ENCODE measurements at regions not wholly inside any gene's neighbourhood (a gene's known extent, or its start where the extent isn't known, plus 50 kb on each side); places are given as distances from the start of the nearest gene placed in this dataset.

DNA sequence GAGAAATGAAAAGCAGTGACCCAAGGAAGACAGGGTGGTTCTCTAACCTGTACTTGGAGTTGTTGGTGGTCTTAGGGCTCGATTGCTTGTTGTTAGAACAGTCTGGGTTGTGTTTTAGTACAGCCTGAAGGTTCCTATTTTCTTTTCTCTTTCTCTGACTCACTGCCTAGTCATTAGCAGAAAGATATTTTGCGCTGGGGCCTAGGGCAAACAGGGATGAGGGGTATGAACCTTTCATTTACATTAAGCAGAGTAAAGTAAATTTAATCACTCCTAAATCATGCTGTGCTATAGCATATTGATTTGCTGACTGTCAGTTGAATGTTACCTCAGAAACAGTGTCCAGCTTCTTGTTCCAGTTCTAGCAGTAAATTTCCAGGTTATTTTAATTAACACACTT lies 197.2 kb downstream of the RWDD3 start:
- no peak for DNase-seq (ENCODE audit: low spot score)

DNA sequence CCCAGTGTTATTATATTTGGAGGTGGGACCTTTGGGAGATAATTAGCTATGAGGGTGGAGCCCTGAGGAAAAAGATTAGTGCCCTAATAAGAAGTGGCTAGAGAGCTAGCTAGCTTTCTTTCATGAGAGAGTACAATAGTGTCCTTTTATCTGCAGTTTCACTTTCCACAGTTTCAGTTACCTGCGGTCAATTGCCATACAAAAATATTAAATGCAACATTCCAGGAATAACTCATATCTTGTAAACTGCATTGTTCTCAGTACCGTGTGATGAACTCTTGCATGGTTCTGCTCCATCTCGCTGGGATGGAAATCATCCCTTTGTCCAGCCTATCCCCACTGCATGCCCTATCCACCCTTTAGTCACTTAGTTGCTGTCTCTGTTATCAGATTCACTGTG lies 201.6 kb downstream of the RWDD3 start:
- DNase-seq (ENCODE audit: low spot score), result no peak

DNA sequence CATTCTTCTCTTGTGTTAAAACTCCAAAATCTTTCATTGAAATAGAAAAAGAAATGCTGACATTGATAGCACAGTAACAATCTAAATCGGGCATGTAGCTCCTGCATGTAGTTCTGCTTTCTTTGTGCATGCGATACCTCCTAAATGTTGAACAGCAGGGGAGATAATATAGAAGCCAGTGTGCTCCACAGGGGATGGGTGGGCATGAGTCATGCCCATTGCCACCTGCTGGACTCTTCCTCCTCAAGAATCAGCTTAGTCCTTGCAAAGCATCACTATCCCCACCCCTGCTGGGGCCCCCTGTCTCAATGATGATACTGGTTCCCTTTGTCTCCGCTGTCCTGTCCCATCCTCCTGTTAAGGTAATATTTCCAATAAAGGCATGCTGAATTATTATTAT lies 203.0 kb downstream of the RWDD3 start:
- no peak for DNase-seq (ENCODE audit: low spot score)

DNA sequence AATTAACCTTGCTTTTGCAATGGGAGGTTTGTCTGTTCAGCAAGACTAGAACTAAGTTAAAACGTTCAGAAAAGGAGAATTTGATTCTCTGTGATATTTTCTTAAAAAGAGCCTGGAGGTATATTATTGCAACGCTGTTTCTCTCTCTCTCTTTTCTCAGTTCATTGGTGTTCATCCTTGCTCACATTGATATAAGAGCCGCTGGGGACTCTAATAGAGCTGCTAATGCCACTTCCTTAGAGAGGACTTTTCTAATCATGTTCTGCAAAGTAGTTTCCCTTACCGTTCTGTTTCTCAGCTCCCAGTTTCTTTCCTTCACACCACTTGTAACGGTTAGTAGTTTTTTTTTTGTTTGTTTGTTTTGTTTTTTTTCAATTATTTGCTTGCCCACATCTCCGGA lies 203.8 kb downstream of the RWDD3 start:
- no peak for DNase-seq (ENCODE audit: low spot score)

DNA sequence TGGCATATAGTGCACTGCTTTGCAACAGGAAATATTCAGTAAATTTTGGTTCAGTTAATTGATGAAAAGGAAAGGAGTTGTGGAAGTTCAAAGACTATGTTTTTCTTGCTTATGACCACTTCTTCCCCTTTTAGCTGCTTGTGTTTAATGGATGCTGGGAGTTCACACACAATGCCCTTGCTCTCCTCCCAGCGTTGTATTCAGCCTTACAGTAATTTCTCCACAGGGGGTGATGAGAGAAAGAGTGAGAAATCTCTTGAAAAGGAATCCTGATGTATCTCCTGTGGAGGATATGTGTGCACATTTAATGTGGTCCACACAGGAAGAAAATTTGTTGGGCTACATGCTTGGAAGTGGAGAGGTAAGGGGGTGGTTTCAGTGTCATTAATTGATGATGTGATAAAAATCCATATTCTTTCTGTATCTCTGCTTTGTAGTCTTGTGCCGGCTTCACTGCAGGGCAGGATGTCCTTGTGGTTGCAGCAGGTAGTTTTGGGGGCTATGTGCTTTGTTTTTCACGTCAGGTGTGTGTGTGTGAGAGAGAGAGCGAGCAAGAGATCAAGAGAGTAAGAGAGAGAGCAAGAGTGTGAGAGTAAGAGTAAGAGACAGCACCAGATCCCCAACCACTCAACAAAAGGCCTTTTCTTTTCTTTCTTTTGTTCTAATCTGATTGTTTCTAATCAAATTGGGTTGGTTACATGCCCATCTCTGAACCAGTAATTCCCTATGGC lies 204.4 kb downstream of the RWDD3 start:
- no peak for DNase-seq (ENCODE audit: low spot score)

DNA sequence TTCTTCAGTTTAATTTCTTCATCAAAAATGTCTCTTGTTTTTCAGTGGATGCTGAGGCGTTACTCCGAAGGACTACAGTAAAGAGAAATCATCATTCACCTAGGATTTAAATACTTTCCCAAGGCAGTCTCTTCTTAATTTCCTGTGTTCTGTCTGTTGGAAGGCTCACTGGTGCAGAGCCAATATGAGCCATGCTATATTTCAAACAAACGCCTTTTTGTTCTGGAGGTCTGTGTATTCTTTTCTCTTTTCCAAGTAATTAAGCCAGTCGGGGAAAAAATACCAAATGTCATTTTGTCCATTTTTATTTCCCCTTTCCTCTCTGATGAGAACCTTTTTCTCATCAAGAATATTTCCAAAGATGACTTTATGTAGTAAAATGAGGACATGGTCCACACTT lies 206.5 kb downstream of the RWDD3 start:
- DNase-seq (ENCODE audit: low spot score), result no peak

DNA sequence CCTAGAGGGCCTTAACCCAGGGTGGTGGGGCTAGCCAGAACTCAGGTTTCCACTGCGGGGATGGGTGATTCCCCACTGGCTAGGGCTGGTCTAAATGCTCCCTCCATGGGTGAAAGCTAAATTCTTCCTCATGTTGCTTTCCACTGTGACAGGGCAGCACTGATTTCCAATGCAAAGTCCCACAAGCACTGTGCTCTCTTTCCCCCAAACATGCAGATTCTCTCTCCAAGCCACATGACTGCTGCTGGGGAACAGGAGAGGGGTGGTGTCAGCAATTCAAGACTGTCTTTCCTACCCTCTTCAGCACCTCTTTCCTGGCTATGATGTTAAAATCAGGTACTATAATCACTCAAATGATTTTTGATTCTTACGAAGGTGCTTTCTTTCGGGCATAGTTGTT lies 215.5 kb downstream of the RWDD3 start:
- DNase-seq (ENCODE audit: low spot score), result no peak

DNA sequence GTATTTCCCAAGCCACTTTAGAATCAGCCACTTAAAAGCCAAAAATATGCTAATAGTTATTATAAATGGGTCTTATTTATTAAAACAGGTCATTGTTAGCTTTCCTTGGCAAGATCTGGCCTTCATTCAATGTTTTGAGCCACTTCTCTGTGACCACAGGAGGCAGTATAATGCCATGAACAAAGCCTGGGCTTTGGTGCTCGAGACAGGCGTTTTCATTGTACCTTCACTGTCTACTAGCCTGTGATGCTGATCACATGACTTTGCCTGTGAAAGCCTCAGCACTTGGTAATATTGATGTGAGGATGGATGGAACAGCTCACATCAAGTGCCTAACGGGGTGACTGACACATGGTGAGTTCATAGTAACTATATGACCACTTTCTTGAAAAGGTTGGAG lies 217.0 kb downstream of the RWDD3 start:
- DNase-seq (ENCODE audit: low spot score), result no peak

DNA sequence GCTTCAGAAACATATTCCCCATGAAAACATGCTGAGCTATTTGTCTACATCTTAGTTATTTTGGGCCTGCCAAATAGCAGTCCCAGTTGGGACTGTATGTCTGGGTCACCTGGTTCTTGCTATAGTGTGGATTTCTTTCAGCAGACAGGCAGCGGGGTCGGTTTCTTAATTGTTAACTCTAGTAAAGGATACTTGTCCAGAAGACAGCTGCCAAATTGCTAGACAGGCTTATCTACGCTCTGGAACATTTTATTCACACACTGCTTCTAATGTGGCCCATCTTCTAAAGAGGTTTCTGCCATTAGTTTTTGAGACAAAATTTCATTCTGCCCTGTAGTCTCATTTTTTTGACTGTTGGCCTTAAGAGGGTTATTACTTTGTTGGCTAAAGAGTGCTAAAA lies 217.9 kb downstream of the RWDD3 start:
- DNase-seq (ENCODE audit: low spot score), result no peak

DNA sequence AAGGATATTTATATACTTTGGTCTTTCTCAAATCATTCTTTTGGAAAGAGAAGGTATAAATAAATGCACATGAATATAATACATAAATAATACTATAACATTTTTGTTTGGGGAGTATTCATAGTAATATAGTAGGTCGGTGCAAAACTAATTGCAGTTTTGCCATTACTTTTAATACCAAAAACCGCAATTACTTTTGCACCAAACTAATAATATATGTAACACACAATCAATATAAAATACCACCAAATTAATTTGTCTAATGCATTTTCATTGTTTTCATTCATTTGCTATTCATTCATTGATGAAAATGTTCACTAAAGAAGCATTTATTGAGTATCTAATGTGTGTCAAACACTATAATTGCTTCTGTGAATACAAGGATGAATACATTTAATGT lies 219.0 kb downstream of the RWDD3 start:
- DNase-seq (ENCODE audit: low spot score), result no peak

DNA sequence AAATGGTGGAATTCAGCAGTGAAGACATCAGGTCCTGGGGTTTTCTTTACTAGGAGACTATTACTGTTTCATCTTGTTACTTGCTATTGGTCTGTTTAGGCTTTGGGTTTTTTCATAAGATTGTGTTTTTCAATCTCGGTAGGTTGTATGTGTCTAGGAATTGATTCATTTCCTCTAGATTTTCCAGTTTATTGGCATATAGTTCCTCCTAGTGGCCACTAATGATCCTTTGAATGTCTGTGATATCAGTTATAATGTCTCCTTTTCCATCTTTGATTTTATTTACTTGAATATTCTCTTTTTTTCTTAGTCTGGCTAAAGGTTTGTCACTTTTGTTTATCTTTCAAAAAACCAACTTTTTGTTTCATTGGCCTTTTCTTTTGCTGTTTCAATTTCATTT lies 233.0 kb downstream of the RWDD3 start:
- no peak for DNase-seq (ENCODE audit: low spot score)

DNA sequence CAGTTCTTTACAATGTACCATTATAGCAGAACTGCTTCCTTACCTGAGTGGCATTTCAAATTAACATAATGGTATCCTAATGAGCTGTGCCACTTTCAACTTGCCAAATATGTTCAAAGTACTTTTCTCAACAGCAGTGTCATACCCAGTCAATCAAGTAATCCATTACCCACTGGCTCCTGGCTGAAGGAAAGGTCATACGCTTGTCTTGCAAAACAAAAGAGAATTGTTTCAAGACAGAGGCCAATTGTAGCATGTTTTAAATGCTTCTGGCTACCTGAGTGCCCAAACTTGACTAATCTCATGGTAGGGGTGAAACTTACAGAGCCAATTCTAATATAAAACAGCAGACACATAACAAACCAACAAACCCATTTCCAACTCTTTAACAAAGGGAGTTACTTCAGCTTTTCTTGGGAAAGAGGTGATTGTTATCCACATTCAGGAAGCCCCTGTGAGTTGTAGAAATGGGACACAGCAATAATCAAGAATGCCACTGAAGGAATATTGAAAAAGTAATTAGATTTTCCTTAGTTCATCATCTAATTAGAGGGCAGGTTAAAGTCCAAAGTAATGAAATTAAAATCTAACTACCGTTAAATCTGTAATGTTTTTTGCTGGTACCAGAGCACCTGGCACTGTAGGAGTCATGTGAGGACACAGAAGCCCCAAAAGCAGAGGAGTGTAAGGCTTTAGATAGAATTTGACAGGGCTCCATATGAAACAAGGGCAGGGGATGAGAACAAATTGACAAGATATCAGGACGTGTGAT lies 241.9 kb downstream of the RWDD3 start:
- DNase-seq (ENCODE audit: low spot score), result no peak

DNA sequence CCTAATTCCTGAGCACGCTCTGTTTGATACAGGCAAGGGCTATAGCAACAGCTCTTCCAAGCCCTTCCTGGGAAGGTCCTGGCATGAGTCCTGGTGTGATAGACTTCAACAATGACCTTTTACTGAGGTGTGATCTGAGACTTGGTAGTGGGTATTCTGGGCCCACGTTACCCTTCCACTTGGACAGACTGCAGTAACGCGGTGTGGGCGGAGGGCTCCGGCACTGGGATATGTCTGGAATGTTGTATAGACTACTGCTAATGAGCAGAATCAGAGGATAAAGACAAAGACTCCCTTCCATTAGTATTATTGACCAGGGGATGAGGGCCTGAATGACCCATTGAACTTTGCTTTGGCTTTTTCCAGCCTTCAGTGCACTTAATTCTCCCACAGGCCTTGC lies 262.3 kb downstream of the RWDD3 start:
- no peak for DNase-seq (ENCODE audit: low spot score)

DNA sequence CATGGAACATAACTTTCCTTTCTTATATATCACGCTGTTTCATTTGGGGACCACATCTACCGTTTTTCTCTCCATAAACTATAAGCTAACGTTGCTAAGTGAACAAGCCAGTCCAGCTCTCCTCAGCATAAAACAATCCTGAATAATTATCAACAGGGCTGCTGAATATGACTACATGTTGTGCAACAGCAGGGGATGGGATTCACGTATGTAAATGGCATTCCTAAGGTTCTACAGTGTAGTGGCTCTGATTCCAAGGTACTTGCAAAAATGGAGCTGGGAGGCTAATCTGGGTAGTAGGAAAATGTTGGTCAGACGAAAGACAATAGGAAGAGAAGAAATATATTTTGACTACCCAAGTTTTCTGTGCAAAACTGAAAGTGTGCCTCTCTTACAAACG lies 262.8 kb downstream of the RWDD3 start:
- no peak for DNase-seq (ENCODE audit: low spot score)

DNA sequence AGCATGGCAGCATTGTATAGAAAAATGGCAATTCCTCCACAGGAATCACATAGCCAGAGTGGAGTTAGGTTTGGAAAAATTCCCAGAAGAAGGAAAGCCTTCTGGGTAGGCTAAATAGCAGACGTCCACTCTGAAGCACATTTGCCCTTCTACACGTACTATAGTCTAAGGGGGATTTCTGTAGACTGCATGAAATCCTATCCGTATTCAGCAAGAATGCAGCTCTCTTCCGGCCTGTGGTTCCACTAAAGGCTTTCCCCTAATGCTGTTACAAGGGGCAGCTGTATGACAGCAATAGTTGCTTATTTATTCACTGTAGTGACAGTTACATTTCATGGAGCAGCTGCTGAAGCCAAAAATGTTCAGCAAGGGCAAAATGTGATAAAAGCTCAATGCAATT lies 263.6 kb downstream of the RWDD3 start:
- DNase-seq (ENCODE audit: low spot score), result no peak

DNA sequence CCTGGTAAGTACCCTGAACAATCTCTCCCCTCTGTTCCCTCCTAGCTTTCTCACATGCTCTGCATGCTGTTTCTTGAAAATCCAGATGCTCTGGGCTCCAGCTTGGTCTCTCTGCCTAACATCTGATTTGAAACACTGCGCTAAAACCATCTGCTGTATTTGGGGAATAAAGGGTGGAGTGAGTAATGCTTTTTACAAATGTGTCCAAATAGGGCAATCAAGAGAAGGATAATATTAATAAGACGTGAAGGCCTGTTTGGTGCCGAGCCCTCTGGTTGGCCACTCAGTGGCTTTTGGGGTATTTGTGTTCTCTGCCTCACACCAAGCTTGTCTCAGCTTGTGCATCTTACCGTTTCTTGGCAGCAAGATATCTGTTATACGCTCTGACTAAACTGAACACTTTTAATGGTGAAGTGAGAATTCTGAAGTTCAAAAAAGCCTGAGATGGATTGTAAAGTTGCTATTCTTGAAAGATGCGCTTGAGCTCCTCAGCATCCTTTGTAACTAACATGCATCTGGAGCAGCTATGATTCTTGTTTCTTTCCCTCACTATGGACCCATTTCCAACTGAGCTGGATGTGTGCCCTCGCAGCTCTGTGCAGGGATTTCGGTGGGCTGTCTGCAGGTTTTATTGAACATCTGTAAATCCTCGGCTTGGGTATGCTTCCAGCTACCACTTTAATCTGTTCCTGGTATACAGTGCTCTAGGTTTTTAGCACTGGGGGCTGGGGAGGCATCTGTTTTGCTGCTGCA lies 269.4 kb downstream of the RWDD3 start:
- no peak for DNase-seq (ENCODE audit: low spot score)

DNA sequence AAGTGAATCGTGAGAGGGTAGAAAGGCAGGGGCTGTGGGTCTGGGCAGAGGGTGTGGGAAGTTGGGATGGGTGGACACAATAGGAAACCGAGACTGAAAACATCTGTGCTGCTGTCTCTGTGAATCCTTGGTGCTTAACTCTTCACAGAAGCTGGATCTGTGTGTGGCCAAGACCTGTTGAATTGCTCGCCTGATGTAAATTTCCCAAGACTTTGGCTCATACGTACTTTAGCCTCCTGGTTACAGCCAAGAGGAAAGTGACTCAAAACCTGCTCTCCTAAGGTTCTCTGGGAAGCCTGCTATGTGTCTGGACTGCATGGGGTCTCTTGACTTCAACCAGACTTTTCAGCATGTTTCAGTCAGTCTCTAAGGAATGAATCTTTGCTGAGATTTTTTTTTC lies 270.3 kb downstream of the RWDD3 start:
- no peak for DNase-seq (ENCODE audit: low spot score)

DNA sequence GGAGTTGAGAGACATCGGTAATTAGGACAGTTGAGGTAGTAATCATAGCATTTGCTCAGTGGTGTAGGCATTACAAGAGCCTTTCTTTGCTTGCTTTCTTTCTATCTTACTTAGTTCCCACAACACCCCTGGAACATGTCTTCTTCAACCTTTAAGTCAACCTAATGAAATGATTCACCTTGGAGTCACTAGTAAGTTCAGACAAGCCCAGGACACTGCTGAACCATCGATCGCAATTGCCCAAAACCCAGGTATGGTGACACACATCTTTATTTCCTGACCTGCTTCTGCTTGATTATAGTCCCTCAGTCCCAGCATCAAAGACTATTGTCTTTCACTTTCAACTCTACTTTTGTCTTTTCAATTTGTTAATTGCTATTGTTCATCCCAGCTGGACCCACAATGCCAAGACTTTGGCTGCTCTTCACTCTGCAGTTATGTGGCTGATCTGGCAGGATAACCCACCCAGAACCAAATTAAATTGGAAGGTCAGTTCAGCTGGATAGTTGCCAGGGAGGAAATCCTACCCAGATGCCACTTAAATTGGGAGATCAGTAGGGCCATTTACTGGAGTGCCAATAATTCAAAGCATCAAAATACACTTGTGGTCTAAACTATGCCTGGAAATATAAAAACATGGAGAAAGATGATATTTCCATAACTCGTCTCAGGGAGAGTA lies 272.9 kb downstream of the RWDD3 start:
- no peak for DNase-seq (ENCODE audit: low spot score)

DNA sequence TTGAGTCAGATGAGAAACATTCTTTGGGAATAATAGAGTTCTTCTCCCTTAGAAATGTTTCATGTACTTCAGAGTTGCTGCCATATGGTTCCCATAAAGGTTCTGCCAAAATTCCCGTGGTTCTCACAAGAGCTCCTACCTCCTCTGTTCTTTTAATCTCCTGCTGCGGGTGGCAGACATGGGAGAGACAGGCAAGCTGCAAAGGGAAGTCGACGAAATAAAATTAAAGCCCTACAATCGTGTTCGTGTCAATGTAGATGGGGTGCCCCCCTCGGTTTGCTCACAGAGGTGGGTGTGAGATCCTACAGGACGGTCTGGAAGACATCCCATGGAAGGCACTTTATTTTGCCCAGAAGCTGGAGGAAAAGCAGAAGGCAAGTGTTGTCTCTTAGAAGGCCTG lies 276.0 kb downstream of the RWDD3 start:
- no peak for DNase-seq (ENCODE audit: low spot score)

DNA sequence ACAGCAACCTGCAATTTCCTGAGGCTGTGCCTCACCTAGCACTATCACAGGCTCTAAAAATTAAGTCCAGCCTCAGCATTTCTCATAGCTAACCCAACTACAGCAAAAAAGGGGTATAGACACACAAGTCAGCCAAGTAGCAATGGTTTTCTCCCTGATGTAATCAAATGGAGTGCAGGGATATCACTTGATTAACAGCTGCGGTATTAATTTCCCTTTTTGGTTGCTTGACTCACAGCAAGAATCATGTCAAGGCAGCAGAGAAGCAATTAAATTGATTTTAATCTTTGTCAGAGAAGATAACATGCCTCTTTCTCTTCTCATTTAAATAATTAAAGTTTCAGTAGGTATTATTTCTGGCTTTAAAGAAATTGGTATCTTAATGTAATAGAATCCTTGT lies 278.9 kb downstream of the RWDD3 start:
- DNase-seq (ENCODE audit: low spot score), result no peak

DNA sequence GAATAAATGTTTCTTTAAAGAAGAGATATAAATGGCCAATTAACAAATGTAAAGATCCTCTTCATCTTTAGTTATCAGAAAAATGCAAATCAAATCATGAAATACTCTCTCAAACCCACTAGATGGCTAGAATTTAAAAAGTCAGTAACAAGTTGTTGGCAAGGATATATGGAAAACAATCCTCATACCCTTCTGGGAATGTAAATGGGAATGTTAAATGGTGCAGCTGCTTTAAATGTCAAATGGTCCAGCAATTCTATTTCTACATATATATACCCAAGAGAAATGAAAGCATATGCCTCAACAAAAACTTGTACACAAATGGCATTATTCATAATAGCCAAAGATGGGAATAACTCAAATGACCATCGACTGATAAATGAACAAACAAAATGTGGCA lies 283.5 kb downstream of the RWDD3 start:
- DNase-seq (ENCODE audit: low spot score), result no peak

DNA sequence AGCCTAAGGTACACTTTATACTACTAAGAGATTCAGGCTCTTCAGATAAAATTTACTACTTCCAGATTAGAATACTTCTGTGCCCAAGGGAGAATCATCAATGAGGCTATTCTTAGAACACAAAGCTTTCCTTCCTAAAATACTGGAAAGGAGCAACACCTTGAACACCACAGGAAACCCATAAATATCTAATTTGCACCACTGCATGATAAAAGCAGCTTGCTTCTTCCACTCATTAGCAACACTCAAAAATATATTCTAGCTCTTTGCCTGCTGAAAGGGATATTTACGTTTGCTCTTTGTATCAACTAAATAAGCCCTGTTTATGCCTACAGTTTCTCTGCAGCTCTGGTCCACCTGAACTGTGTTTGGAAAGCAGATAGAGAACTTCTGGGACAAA lies 284.3 kb downstream of the RWDD3 start:
- DNase-seq (ENCODE audit: low spot score), result no peak

DNA sequence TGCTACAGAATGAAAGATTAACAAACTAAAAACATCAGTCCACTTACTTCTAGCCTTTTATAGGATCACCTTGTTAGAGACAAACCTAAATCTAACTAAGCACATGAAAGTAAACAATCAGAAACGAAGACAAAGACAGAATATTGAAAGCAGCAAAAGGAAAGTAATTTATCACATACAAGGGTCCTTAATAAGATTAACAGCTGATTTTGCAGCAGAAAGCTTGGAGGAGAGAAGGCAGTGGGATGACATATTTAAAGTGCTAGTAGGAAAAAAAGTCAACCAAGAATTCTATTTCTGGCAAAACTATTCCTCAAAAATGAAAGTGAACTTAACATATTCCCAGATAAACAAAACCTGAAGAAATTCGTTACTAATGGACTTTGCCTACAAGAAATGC lies 286.4 kb downstream of the RWDD3 start:
- DNase-seq (ENCODE audit: low spot score), result no peak
